Mesendoderm (in vitro differentiated cells): ENCODE measurements at regions not wholly inside any gene's neighbourhood (a gene's known extent, or its start where the extent isn't known, plus 50 kb on each side); places are given as distances from the start of the nearest gene placed in this dataset.

ENCODE experiments used
- DNase-seq: peaks from one replicate; pipeline ENCODE4 v3.0.0; 2013
- H2AK5ac ChIP-seq: 2 replicates; pipeline ENCODE4 v1.6.1; 2013; ENCODE audit warnings: low read length, inconsistent platforms
- H2BK120ac ChIP-seq: 2 replicates; pipeline ENCODE4 v1.6.1; 2013; ENCODE audit warnings: low read depth, mild to moderate bottlenecking, low read length, moderate library complexity, mixed read lengths
- H2BK15ac ChIP-seq: replicated peaks from 2 replicates; pipeline ENCODE4 v1.6.1; 2013; ENCODE audit warnings: low read depth, mild to moderate bottlenecking, moderate library complexity
- H2BK5ac ChIP-seq: 2 replicates; pipeline ENCODE4 v1.6.1; 2013; ENCODE audit warnings: low read length, inconsistent platforms
- H3K18ac ChIP-seq: 2 replicates; pipeline ENCODE4 v1.6.1; 2013; ENCODE audit warnings: mild to moderate bottlenecking, low read length, mixed read lengths
- H3K23ac ChIP-seq: one replicate; pipeline ENCODE4 v1.6.1; 2013; ENCODE audit warnings: low read length
- H3K27ac ChIP-seq: 2 replicates; pipeline ENCODE4 v1.5.1; 2013; ENCODE audit warnings: low read depth, mild to moderate bottlenecking, inconsistent platforms, low read length, moderate library complexity
- H3K27me3 ChIP-seq: 2 replicates; pipeline ENCODE4 v1.6.1; 2013; ENCODE audit warnings: low read length, control low read depth, mild to moderate bottlenecking, inconsistent platforms; ENCODE audit not compliant: insufficient read depth, poor library complexity
- H3K36me3 ChIP-seq: 2 replicates; pipeline ENCODE4 v1.6.1; 2013; ENCODE audit warnings: low read length, inconsistent platforms; ENCODE audit not compliant: control insufficient read depth, insufficient read depth
- H3K4ac ChIP-seq: one replicate; pipeline ENCODE4 v1.6.1; 2013; ENCODE audit warnings: low read depth, mild to moderate bottlenecking, low read length, moderate library complexity
- H3K4me1 ChIP-seq: 2 replicates; pipeline ENCODE4 v1.6.1; 2013; ENCODE audit warnings: low read depth, low read length, inconsistent platforms; ENCODE audit not compliant: control insufficient read depth
- H3K4me2 ChIP-seq: 2 replicates; pipeline ENCODE4 v1.6.1; 2013; ENCODE audit warnings: low read length
- H3K4me3 ChIP-seq: 2 replicates; pipeline ENCODE4 v1.5.1; 2013; ENCODE audit warnings: mild to moderate bottlenecking, low read length
- H3K56ac ChIP-seq: one replicate; pipeline ENCODE4 v1.6.1; 2013; ENCODE audit warnings: low read length
- H3K79me1 ChIP-seq: 2 replicates; pipeline ENCODE4 v1.6.1; 2013; ENCODE audit warnings: low read length, inconsistent platforms
- H3K79me2 ChIP-seq: 2 replicates; pipeline ENCODE4 v1.6.1; 2013; ENCODE audit warnings: mild to moderate bottlenecking, low read length; ENCODE audit not compliant: control insufficient read depth, insufficient read depth
- H3K9ac ChIP-seq: 2 replicates; pipeline ENCODE4 v1.6.1; 2013; ENCODE audit warnings: low read length, inconsistent platforms
- H4K5ac ChIP-seq: one replicate; pipeline ENCODE4 v1.6.1; 2013; ENCODE audit warnings: low read length
- H4K8ac ChIP-seq: one replicate; pipeline ENCODE4 v1.6.1; 2013; ENCODE audit warnings: low read depth, mild to moderate bottlenecking, control low read depth, low read length, moderate library complexity
- WGBS: extraction: QIAGEN DNeasy Blood & Tissue Kit; methylation state at CpG from one replicate; pipeline ENCODE4 v1.1.7; 2013; ENCODE audit warnings: low lambda C conversion rate, missing lambda C conversion rate; ENCODE audit not compliant: insufficient coverage; ENCODE audit errors: extremely low coverage; 5-methylcytosine and 5-hydroxymethylcytosine counted together

DNA sequence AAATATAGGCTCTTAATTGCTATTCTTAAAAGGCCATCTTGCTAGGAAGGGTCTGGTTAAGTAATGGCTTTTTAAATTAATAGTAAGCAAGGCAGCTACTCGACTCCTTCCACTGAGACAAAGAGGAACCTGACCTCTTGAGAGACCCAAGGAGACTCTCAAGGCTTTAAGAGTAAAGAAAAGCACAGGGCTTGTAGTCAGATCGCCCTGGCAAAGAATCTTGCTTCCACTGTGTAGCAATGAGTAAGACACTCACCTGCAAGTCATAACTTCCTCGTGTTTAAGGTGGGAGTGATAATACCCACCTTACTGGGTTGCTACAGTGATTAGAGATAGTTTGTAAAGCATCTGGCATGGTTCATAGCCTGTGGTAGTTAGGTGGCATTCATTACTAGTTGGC, 274.5 kb downstream of the TSN start:
- H3K4ac ChIP-seq, result no peak overlapping the region
- H2BK120ac ChIP-seq, result no peak overlapping the region
- H3K56ac ChIP-seq, result no peak overlapping the region
- no peak overlapping the region for H4K8ac ChIP-seq
- no peak overlapping the region for H4K5ac ChIP-seq
- H3K4me2 ChIP-seq, result no peak overlapping the region
- no peak overlapping the region for H3K4me3 ChIP-seq
- H3K27me3 ChIP-seq, result no peaks in the 10 kb centered on the region
- H3K4me1 ChIP-seq, result peaks cover 8% of the 10 kb centered on the region
- no peak for DNase-seq
- no peak overlapping the region for H2BK5ac ChIP-seq
- no peak overlapping the region for H3K18ac ChIP-seq
- H3K79me2 ChIP-seq, result no peaks in the 10 kb centered on the region
- H2BK15ac ChIP-seq, result no peak overlapping the region
- H2AK5ac ChIP-seq, result no peak overlapping the region
- no peaks in the 10 kb centered on the region for H3K36me3 ChIP-seq
- H3K23ac ChIP-seq, result no peak overlapping the region
- H3K27ac ChIP-seq, result no peak overlapping the region
- no CpG with 5 or more reads among the region's 3 CpGs for WGBS
- no peaks in the 10 kb centered on the region for H3K79me1 ChIP-seq
- no peak overlapping the region for H3K9ac ChIP-seq

DNA sequence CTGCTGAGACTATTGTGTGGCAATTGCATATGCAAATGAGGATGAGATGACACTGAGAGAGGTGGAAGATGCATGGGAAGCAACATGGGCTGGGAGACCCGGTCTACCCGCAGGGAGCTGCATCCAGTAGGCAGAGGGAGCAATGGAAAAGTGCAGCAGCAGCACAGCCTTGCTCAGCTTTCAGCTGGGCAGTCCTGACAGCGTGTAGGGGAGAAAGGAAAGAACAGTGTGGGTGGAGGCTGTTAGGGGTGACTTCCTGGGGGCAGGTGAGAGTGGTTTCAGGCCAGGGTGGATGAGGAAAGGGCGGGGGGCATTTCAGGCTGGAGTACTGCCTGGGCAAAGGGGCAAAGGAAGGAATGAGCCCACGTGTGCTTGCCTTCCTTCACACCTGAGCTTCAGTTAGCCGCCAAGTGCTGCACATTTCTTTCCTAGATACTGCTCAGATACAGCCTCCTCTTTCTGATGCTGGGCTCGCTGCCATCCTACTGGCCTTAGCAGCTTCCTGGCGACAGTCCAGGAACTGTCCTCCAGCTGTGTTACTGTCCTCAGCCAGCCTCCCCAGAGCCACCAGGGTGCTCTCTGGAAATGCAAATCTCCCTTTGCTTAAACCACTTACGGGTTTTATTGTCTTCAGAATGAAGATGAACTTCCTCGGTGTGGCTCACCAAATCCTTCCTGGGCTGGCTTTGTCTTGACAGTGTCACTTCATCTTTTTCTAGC, 276.3 kb downstream of the TSN start:
- Histone ChIP-seq H3K18ac (no peak overlapping the region), H3K4ac (no peak overlapping the region), H3K27ac (no peak overlapping the region), H3K56ac (peak overlapping the region; percentile 25), H3K79me1 (no peaks in the 10 kb centered on the region), H2BK120ac (no peak overlapping the region), H4K8ac (no peak overlapping the region), H2BK15ac (no peak overlapping the region), H3K4me3 (no peak overlapping the region), H3K27me3 (no peaks in the 10 kb centered on the region), H3K9ac (no peak overlapping the region), H3K4me2 (no peak overlapping the region), H3K36me3 (no peaks in the 10 kb centered on the region), H3K4me1 (peaks cover 8% of the 10 kb centered on the region), H2BK5ac (no peak overlapping the region), H4K5ac (no peak overlapping the region), H3K79me2 (no peaks in the 10 kb centered on the region), H3K23ac (no peak overlapping the region), H2AK5ac (no peak overlapping the region)
- no CpG with 5 or more reads among the region's 10 CpGs for WGBS
- DNase-seq, result no peak

DNA sequence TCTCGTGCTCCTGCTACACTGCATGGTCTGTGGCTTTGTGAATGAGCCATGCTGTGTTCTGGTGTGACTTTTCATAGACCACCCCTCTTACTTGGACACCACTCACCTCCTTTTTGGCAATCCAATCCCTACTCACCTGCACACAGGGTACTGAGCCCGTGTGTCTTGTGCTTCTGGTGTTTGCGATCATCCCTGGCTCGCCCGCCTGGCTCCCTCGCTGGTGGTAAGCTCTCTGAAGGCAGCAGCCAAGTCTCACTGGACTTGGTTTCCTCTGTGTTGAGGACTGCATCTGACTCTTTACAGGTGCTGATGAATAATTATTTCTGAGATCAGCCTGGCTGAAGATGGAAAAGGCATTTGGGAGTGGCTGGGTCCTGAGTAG, 276.8 kb downstream of the TSN start:
- Histone ChIP-seq H3K4me1 (peaks cover 8% of the 10 kb centered on the region), H2BK15ac (no peak overlapping the region), H2BK5ac (no peak overlapping the region), H4K5ac (no peak overlapping the region), H3K18ac (no peak overlapping the region), H3K79me1 (no peaks in the 10 kb centered on the region), H3K4me3 (no peak overlapping the region), H3K56ac (no peak overlapping the region), H4K8ac (no peak overlapping the region), H3K27me3 (no peaks in the 10 kb centered on the region), H3K23ac (no peak overlapping the region), H2BK120ac (no peak overlapping the region), H3K27ac (no peak overlapping the region), H2AK5ac (no peak overlapping the region), H3K4me2 (no peak overlapping the region), H3K4ac (no peak overlapping the region), H3K79me2 (no peaks in the 10 kb centered on the region), H3K36me3 (no peaks in the 10 kb centered on the region), H3K9ac (no peak overlapping the region)
- DNase-seq, result no peak
- WGBS, result no CpG with 5 or more reads among the region's 6 CpGs

DNA sequence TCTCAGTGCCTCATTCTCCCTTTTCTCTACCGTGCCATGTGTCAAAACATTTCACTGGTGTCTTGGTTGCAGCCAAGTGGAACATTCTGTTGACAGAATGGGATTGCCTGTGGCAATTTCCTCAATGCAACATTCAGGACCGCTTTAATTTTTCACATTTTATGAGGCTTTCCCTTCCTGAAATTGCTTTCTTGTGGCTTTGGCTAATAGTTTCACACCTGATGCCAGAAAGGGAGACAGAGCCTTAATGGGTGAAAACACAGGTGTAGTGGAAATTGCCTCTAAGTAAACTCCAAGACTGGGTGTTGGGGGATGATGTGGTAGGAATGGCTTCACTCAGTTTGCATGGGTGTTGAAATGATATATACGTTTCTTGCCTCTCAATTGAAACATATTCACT, 278.3 kb downstream of the TSN start:
- Histone ChIP-seq H2BK5ac (no peak overlapping the region), H3K4me2 (no peak overlapping the region), H3K27me3 (no peaks in the 10 kb centered on the region), H3K56ac (no peak overlapping the region), H4K5ac (no peak overlapping the region), H2AK5ac (no peak overlapping the region), H3K18ac (no peak overlapping the region), H3K4me1 (peaks cover 8% of the 10 kb centered on the region), H2BK120ac (no peak overlapping the region), H4K8ac (no peak overlapping the region), H3K4ac (no peak overlapping the region), H3K79me1 (no peaks in the 10 kb centered on the region), H3K4me3 (no peak overlapping the region), H3K9ac (no peak overlapping the region), H3K27ac (no peak overlapping the region), H3K23ac (no peak overlapping the region), H2BK15ac (no peak overlapping the region), H3K36me3 (no peaks in the 10 kb centered on the region), H3K79me2 (no peaks in the 10 kb centered on the region)
- DNase-seq, result no peak
- no CpG with 5 or more reads among the region's 3 CpGs for WGBS

DNA sequence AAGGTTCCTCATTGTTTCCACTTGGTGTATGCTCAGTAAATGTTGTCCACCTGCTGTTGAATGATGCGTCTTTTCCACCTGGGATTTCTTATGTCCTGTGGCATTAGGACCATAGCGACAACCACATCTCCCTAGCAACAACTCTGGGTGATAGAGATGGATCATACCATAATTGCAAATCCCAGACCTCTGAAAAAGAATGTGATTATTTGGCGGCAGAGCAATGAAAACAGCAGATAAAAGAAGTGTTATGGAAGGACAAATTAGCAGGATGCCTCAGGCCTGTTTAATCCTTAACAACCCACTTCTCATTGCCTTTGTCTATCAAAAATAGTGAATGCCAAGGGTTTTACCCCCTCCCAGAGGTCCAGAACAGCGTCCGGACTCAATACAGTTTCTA, 278.9 kb downstream of the TSN start:
- Histone ChIP-seq H3K9ac (no peak overlapping the region), H3K27ac (no peak overlapping the region), H3K36me3 (no peaks in the 10 kb centered on the region), H2BK5ac (no peak overlapping the region), H3K4ac (no peak overlapping the region), H3K4me1 (peaks cover 8% of the 10 kb centered on the region), H3K79me1 (no peaks in the 10 kb centered on the region), H3K23ac (no peak overlapping the region), H3K4me2 (no peak overlapping the region), H4K5ac (no peak overlapping the region), H2BK15ac (no peak overlapping the region), H2BK120ac (no peak overlapping the region), H3K56ac (no peak overlapping the region), H3K18ac (no peak overlapping the region), H3K27me3 (no peaks in the 10 kb centered on the region), H3K79me2 (no peaks in the 10 kb centered on the region), H2AK5ac (no peak overlapping the region), H4K8ac (no peak overlapping the region), H3K4me3 (no peak overlapping the region)
- WGBS, result no CpG with 5 or more reads among the region's 5 CpGs
- DNase-seq, result no peak

DNA sequence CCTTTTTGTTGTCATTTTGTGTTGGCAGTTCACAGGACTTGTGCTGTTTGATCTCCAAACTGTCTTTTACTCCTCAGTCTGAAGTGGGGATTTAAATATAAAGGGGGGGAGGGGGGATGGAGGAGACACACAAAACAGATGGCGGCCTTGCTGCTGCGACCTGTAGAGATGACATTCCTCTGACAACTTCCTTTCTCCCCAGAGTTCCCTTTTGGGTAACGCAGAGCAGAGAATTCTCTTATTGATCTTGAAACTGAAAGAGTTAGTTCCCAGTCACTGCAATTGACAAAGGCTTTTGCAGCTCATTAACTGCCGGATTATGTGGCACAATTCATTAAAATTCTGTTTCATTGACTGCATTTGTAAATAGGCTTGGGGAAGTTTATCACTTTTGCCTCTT, 279.3 kb downstream of the TSN start:
- Histone ChIP-seq H3K79me2 (no peaks in the 10 kb centered on the region), H3K27ac (no peak overlapping the region), H4K8ac (no peak overlapping the region), H3K4me1 (peaks cover 8% of the 10 kb centered on the region), H2BK15ac (no peak overlapping the region), H3K56ac (no peak overlapping the region), H2AK5ac (no peak overlapping the region), H2BK120ac (no peak overlapping the region), H3K4me2 (no peak overlapping the region), H4K5ac (no peak overlapping the region), H3K4me3 (no peak overlapping the region), H3K23ac (no peak overlapping the region), H3K18ac (no peak overlapping the region), H3K9ac (no peak overlapping the region), H3K79me1 (no peaks in the 10 kb centered on the region), H3K4ac (no peak overlapping the region), H3K36me3 (no peaks in the 10 kb centered on the region), H3K27me3 (no peaks in the 10 kb centered on the region), H2BK5ac (no peak overlapping the region)
- DNase-seq, result peak; percentile 29
- no CpG with 5 or more reads among the region's 4 CpGs for WGBS
